Omental fat pad (tissue), 3 donors: ENCODE measurements at regions not wholly inside any gene's neighbourhood (a gene's known extent, or its start where the extent isn't known, plus 50 kb on each side); places are given as distances from the start of the nearest gene placed in this dataset.
A peak's percentile ranks its signal among the peaks of the same experiment; 100 is the strongest.

Experiments used
- ATAC-seq: fragments of 150-250 bp; one replicate; pipeline ENCODE4 v1.9.1; 2016; ENCODE audit warnings: mild to moderate bottlenecking, moderate library complexity; ENCODE audit not compliant: low FRiP score
- DNase-seq: peaks from one replicate; pipeline ENCODE4 v3.0.0-alpha.2; 2019; ENCODE audit warnings: low spot score
- TF ChIP-seq, protein P1 (sequence below), 3 donors: fragments of 450-650 bp; IDR thresholded peaks; one replicate each; pipeline ENCODE4 v1.5.1; 2016 to 2017; ENCODE audit warnings: antibody characterized with exemption in 3 of 3, mild to moderate bottlenecking in 3 of 3, moderate library complexity in 2 of 3

DNA sequence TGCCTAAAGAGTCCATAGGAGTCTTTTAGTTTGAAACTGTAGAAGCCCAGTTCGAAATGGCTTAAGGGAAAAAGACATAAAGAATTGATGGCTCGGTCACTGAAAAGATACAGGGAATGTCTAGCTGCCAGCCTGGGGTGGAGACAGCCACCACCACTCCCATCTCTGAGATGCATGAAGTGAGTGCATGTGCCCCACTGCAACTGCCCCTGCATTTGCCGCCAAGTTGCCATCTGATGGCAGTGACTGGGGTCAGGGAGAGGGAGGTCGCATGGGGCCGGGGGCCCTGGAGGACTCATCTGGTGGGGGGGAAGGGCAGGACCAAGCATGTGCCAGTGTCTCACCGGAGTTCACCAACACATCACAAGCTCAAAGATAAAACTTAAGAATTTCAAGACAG lies 385.8 kb upstream of the SULF2 start:
- ATAC-seq (peak; percentile 45), DNase-seq (no peak)
- TF ChIP-seq, protein P1, sequence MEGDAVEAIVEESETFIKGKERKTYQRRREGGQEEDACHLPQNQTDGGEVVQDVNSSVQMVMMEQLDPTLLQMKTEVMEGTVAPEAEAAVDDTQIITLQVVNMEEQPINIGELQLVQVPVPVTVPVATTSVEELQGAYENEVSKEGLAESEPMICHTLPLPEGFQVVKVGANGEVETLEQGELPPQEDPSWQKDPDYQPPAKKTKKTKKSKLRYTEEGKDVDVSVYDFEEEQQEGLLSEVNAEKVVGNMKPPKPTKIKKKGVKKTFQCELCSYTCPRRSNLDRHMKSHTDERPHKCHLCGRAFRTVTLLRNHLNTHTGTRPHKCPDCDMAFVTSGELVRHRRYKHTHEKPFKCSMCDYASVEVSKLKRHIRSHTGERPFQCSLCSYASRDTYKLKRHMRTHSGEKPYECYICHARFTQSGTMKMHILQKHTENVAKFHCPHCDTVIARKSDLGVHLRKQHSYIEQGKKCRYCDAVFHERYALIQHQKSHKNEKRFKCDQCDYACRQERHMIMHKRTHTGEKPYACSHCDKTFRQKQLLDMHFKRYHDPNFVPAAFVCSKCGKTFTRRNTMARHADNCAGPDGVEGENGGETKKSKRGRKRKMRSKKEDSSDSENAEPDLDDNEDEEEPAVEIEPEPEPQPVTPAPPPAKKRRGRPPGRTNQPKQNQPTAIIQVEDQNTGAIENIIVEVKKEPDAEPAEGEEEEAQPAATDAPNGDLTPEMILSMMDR (IDR thresholded peaks at IDR 0.05): no peak

DNA sequence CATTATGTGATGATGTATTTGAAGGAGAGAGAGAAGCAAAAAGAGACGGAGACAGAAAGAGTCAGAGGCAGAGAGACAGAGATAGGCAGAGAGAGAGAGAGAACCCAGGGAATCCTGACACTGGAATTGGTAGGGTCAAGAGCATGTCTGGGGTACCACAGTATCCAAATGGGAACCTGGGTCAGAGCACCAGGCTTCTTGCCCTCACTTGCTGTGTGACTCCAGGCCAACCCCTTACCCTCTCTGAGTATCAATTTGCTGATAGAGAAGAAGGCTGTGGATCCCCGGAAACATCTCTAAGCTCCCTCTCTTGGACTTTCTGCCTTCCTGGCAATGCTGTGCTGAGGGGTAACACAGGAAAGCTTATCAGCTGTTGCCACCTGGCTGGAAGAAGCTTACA lies 385.3 kb upstream of the SULF2 start:
- no peak for DNase-seq
- TF ChIP-seq, protein P1 (IDR thresholded peaks at IDR 0.05): no peak
- ATAC-seq: no peak

DNA sequence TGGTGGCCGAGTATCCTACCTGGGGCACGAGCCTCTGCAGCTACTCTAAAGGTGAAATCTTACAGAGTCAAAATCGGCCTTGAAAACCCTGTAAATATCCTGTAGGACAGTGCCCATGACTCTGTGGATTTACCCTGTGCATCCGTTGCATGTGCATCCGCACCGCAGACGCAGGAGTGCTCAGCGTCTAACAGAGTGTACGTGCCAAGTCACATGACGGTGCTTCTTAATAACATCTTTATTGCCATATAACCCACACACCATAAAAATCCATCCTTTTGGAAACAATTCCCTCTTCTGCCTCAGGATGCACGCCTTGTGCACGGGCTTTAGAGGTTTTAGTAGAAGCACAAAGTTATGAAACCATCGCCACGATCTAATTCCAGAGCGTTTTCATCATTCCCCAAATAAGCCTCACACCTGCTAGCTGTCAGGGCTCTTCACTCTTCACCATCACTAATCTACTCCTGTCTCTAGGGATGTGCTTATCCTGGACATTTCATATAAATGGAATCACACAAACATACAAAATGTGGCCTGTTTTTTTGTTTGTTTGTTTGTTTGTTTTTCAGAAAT lies 384.5 kb upstream of the SULF2 start:
- DNase-seq (no peak), ATAC-seq (no peak)
- TF ChIP-seq, protein P1 (IDR thresholded peaks at IDR 0.05): no peak

DNA sequence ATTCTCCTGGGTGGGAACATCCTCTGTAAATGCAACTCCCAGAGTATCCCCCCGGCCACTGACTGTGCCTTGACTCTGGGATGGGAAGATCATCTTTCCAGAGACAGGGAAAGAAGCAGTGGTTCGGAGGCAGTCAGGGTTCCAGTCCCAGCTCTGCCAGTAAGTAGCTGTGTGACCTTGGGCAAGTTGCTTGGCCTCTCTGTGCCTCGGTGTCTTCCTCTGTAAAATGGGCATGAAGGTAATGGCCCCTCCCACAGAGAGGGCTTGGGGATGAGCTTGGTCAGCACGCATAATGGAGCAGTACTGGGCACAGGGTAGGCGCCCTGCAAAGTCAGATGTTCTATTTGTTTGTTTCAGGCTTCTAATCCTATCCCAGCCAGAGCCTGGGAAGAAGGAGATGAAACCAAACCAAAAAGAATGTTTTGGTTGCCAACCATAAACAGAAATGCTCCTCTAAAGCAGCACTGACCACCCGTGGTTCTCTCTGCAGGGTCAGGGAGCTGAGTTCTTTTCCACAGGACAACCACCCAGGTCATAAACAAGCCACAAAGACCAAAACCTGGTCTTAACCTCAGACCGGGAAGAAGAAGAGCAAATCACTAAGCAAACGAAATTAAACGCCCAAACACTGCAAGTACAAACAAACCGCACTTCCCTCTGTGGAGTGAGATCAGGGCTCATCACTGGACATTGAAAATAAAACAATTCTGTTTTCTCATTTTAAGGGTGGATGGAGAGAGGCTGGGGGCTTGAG lies 381.0 kb upstream of the SULF2 start:
- TF ChIP-seq, protein P1 (IDR thresholded peaks at IDR 0.05): no peak
- no peak for DNase-seq
- ATAC-seq: no peak

DNA sequence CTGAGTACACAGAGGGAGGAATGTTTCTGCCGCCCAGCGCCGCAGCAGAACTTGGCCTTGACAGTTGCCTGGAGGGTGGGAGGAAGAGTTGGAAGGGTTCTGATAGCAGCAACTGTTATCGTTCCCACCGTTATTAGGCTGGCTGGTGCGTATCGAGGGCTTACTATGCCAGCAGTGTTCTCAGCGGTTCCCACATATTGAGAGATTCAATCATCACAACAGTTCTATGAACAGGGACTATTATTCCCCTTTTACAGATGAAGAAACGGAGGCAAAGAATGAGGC lies 380.1 kb upstream of the SULF2 start:
- TF ChIP-seq, protein P1 (IDR thresholded peaks at IDR 0.05): no peak
- DNase-seq: no peak
- no peak for ATAC-seq

DNA sequence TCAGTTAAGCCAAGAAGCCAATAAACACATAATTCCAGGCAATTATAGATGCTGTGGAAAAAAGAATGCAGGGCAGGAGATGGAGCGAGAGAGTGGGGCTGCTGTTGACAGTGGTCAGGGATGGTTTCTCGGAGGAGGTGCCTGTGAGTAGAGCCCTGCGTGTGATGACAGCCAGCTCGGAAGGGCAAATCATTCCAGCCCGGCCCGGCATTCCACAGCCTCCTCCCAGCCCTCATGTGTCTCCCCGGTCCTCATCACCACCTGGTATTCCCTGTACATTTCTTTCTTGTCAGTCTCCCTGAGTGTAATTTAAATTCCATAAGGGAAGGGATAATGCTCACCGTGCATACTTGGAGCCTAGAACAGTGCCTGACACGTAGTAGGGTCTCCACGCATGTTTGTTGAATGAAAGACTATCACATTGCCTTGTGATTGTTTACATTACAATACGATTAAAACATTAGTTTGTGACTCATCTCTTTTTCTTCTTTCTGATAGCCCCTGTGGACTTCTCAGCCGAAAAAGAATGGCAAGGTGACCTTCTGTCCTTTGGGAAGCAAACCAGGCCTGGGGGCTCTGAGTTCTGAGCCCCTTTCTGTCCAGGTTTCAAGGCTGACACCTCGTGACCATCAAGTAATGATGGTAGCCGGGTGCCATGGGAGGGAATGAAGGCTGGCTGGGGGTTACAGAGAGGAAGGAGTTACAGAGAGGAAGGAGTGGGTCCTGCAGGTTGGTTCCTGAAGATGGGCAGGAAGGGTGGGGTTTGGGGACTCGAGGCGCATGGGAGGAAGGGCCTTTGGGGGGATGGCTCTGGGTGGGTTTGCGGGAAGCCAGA lies 379.5 kb upstream of the SULF2 start:
- no peak for ATAC-seq
- TF ChIP-seq, protein P1 (IDR thresholded peaks at IDR 0.05): no peak
- DNase-seq: no peak
